ENCODE measurements at regions not wholly inside any gene's neighbourhood (a gene's known extent, or its start where the extent isn't known, plus 50 kb on each side); places are given as distances from the start of the nearest gene placed in this dataset.

- H3K4me2 ChIP-seq (ENCODE audit: control insufficient read depth, insufficient read depth): no peak overlapping the region
- no peak overlapping the region for H3K9ac ChIP-seq (ENCODE audit: control insufficient read depth, insufficient read depth, low read length)
- no peak overlapping the region for H2AFZ ChIP-seq (ENCODE audit: control insufficient read depth, low read depth, low read length)
- no peak for TF ChIP-seq JUND (IDR thresholded peaks at IDR 0.05; ENCODE audit: low read depth, low read length)
- TF ChIP-seq MYC (IDR thresholded peaks at IDR 0.05; ENCODE audit: insufficient read depth, insufficient read length, insufficient replicate concordance, low read length, severe bottlenecking): no peak
- TF ChIP-seq CREM (IDR thresholded peaks at IDR 0.05; ENCODE audit: low read depth): no peak
- TF ChIP-seq YY1 (IDR thresholded peaks at IDR 0.05; ENCODE audit: low read depth, low read length): no peak
- TF ChIP-seq ZNF217 (IDR thresholded peaks at IDR 0.05): no peak
- TF ChIP-seq IRF3 (IDR thresholded peaks at IDR 0.05): no peak
- no peak for TF ChIP-seq SRF (IDR thresholded peaks at IDR 0.05; ENCODE audit: low read depth in 2 of 2, low read length in 2 of 2)
- no peak for TF ChIP-seq POLR2A (IDR thresholded peaks at IDR 0.05; ENCODE audit: low read depth, low read length)
- no peak for TF ChIP-seq LARP7 (IDR thresholded peaks at IDR 0.05)
- TF ChIP-seq SMARCA5 (IDR thresholded peaks at IDR 0.05): no peak
- TF ChIP-seq SREBF2 (IDR thresholded peaks at IDR 0.05; ENCODE audit: low read length): no peak
- TF ChIP-seq TARDBP (IDR thresholded peaks at IDR 0.05; ENCODE audit: borderline replicate concordance): no peak
- H3K4me3 ChIP-seq: no peak overlapping the region
- H4K20me1 ChIP-seq (ENCODE audit: control insufficient read depth, insufficient read depth): no peaks in the 10 kb centered on the region
- 83% methylated on average over 3 of the region's 3 CpGs for WGBS (ENCODE audit: insufficient coverage, insufficient replicate concordance, low lambda C conversion rate, missing lambda C conversion rate)
- H3K36me3 ChIP-seq (ENCODE audit: control insufficient read depth in 2 of 2, insufficient read depth in 2 of 2, low read length in 1 of 2): no peaks in the 10 kb centered on the region
- no TSS peak for BruUV-seq (replicated peaks)
- DNase-seq (ENCODE audit: low read depth, low spot score): no peak
- ATAC-seq: no peak
- H3K79me2 ChIP-seq (ENCODE audit: control insufficient read depth, insufficient read depth, low read length): no peaks in the 10 kb centered on the region
- peaks cover 0 to 6% of the 10 kb centered on the region in 2 experiments; a peak in 3 of 4 replicates for H3K27me3 ChIP-seq (replicated peaks in 1 of 2; ENCODE audit: control insufficient read depth in 2 of 2, insufficient read depth in 2 of 2, low read length in 1 of 2)
- intact Hi-C loops (cut with micrococcal nuclease; ENCODE audit: unreplicated experiment): no loop called here
- in situ Hi-C loops (cut with MboI): no loop called here
- RAD21 ChIA-PET (ENCODE audit: unreplicated experiment): interaction anchor here (0.8 kb wide), 1 partner anchor 10 kb away, joined by 3 read pairs; no protein-coding TSS in a partner anchor
- POLR2A ChIA-PET: interaction anchor here (0.5 kb wide), 1 partner anchor 1216 kb away, joined by 4 read pairs; the partner anchor contains the start of gene KDM5B
- no peaks in the 10 kb centered on the region for H3K9me3 ChIP-seq (replicated peaks; ENCODE audit: control insufficient read depth, insufficient read depth, low read length)
- SMC1A ChIA-PET (ENCODE audit: uncharacterized antibody, unreplicated experiment): no interaction called here
- H3K27ac ChIP-seq (ENCODE audit: control insufficient read depth, insufficient read depth): no peak overlapping the region
- FAIRE-seq: no peak
- CTCF ChIA-PET: no interaction called here
- H3K4me1 ChIP-seq (ENCODE audit: control insufficient read depth, insufficient read depth, low read length): no peaks in the 10 kb centered on the region
These were observed 53.1 kb downstream of the NAV1 start for GRCh38 chr1:201591981-201592380.

Measured in GM12878 (cell line).